GM12891 (cell line): ENCODE measurements at regions not wholly inside any gene's neighbourhood (a gene's known extent, or its start where the extent isn't known, plus 50 kb on each side); places are given as distances from the start of the nearest gene placed in this dataset.

Source experiments
- POLR2A ChIP-seq: IDR thresholded peaks from 2 replicates; pipeline ENCODE4 v1.6.1; 2011; ENCODE audit warnings: low read depth, low read length, control low read depth
- POLR2AphosphoS5 ChIP-seq: IDR thresholded peaks from 2 replicates; pipeline ENCODE4 v1.6.1; 2011; ENCODE audit warnings: low read depth, low read length, control low read depth
- SPI1 ChIP-seq: IDR thresholded peaks from 2 replicates; pipeline ENCODE4 v1.6.1; 2011; ENCODE audit warnings: low read depth, low read length, control low read depth

DNA sequence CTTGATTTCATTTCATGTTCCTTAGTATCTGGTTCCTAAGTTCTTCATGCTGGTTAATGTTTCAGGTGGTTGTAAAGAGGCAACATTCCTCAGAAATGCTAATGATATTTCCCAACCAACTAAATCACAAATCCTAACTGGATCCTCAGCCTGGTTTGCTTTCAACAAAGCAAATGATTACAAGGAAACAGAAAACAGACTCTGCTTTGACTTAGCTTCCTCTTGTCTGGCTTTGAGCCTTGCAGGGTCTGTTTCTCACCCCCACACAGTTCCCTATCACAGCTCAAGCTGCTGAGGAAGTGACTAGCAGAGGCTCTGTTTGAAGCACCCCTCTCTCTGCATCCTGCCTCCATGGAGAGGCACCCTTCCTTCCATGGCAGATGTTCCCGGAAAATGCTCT, 130.2 kb upstream of the CTTNBP2 start:
- no peak for TF ChIP-seq POLR2A
- TF ChIP-seq SPI1 = no peak
- TF ChIP-seq POLR2AphosphoS5 = no peak
